HG03378 (cell line): ENCODE measurements at regions not wholly inside any gene's neighbourhood (a gene's known extent, or its start where the extent isn't known, plus 50 kb on each side); places are given as distances from the start of the nearest gene placed in this dataset.
"Not testable (repeated sequence)": the region's sequence is repeated elsewhere in the genome, so short reads cannot be mapped to it uniquely, and the experiment has no call there.

Experiments used
- ATAC-seq: cut with Tn5 transposase; IDR thresholded peaks from one replicate; pipeline ENCODE4 v1.9.1; 2021; ENCODE audit warnings: mild to moderate bottlenecking, moderate library complexity; ENCODE audit not compliant: unreplicated experiment

DNA sequence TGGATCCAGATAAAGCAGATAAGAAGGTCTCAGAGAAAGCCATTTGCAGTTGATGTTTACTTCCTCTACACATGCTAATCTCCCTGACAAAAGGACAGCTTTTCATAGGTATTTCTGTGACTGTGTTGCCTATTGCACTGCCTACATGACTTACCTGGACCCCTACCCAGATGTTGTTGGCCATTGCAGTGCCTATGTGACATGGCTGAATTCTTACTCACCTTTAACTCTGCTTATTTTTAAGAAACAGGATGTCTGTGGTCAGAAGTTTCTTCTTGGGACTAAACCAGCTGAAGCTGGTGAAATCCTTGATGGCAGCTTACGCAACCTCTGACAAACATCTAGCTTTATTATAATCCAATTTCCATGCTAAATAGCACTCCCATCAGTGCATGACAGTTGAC lies 50.7 kb downstream of the PPIAL4D start:
- not testable (repeated sequence) for ATAC-seq

- not testable (repeated sequence) for ATAC-seq
Measured at GRCh38 chr1:145189543-145190030, 52.4 kb downstream of the PPIAL4D start.

- not testable (repeated sequence) for ATAC-seq
Measured at GRCh38 chr1:145188869-145189542, 53.0 kb downstream of the PPIAL4D start.

DNA sequence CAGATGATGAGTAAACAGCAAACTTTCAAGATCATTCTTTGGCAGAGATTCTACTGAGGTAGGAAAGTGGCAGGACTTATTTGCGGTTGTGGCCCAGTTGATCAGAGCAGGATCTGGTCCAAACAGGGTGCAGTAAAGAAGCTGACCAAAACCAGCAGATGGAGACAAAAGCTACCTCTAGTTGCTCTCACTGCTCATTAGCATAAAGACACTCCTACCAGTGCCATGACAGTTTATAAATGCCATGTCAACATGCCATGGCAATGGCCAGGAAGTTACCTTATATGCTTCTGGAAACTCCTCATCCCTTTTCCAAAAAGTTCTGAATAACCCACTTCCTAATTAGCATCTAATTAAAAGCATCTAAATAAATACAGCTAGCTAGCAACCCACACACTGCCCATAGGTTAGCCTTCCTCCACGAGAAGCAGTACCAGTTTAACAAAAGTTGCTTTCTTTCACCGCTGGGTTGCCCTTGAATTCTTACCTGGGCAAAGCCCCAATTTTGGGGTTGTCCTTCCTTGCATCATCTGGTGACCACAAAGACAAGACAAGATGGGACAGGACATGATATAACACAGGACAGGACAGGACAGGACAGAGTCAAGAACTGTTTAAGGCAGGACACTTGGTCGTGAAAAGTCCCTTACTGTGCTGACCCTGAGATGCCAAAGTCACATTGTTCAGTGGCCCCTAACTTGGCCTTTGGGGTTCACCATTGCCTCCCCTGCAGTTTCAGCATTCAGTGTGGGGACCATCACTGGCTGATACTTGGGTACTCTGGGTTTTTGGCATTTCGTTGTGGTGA lies 59.2 kb downstream of the PPIAL4D start:
- peak; percentile 62 for ATAC-seq

DNA sequence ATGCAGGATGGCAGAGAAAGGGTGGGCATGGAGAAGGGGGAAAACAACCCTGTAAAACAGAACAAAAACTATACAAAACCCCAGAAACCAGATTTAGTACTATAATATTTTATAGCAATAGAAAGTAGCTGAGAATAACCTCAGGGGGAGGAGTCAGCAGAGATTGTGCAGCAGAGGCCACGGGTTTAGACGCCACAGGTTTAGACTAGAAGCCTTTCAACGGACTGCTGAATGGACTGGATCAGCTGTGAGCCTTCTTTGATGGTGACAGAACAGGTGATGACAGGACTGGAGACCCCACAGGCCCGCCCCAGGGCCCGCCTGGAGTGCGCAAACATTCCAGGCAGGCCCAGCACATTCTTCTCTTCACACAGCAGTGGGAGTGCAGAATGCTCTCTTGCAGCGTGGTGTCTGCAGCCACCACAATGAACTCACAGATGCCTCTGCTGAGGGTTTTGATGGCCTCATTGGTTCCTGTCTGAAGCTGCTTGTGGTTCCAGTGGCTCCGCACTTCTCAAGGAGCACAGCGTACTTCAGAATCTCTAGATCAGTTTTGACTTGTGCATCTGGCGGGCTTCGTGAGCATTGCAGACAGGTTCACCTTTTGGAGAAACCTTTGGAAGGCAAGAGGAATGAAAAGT lies 65.6 kb downstream of the PPIAL4D start:
- ATAC-seq = not testable (repeated sequence)

GRCh38 chr1:145174377-145174776 lies 67.6 kb downstream of the PPIAL4D start:
- ATAC-seq = not testable (repeated sequence)

DNA sequence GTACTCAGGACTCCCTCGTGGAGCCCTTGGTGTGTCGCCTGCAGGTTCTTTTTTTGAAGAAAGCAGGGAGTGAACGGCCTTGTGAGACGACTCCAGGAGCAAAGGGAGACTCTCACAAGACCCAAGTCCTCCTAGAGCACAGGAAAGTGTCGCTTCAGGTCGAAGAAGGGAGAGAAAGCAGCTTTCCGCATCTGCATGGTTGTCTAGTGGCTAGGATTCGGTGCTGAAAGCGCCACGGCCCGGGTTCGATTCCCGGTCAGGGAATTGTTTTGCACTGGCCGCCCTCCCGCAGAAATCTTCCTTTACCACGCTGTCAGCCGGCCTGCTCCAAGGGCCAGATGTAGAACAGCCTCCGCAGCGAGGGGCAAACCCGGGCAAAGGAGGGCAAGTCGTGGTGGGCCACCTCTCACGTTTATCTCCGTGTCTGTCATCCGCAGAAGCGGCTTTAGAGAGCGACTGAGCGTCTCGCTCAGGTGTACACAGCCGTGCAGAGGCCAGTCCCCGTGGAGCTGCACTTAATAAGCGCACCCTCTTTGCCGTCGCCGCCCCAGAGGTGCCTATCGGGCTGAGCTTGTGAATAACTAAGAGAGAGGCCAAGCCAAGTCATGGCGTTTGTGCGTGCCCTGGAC lies 72.6 kb downstream of the FAM72D start:
- not testable (repeated sequence) for ATAC-seq

DNA sequence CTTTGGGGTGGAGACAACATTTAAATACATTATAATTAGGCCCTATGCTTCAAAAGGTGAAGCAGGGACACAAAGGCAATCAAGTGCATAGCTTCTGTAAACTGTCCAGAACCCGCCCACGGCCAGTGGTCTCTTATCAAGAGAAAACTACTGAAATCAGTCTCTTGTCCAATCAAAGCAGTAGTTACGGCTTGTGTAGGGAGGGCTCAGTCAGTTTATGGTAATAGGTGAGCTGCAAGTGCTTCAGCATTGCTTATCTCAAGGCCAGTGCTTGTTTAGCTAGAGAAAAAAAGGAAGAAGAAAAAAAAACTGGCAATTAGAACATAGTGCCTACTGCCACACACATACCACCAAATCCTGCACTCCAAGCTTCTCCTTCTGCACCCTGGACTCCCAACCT lies 68.6 kb downstream of the FAM72D start:
- ATAC-seq = not testable (repeated sequence)
